Dendritic cell treated with granulocyte-macrophage colony-stimulating factor and Interleukin-4, amounts not matched to agents 40 ng/mL and 50 ng/mL, for 4 days (primary cell): ENCODE measurements at regions not wholly inside any gene's neighbourhood (a gene's known extent, or its start where the extent isn't known, plus 50 kb on each side); places are given as distances from the start of the nearest gene placed in this dataset.

Source experiments
- H3K27ac Mint-ChIP-seq: one replicate; pipeline ENCODE4 v1.8.0; 2022; ENCODE audit warnings: mild to moderate bottlenecking, mixed read lengths
- H3K27me3 Mint-ChIP-seq: one replicate; pipeline ENCODE4 v1.8.0; 2022; ENCODE audit warnings: mild to moderate bottlenecking, mixed read lengths
- H3K36me3 Mint-ChIP-seq: one replicate; pipeline ENCODE4 v1.8.0; 2022; ENCODE audit warnings: low read depth, mixed read lengths
- H3K4me1 Mint-ChIP-seq: one replicate; pipeline ENCODE4 v1.8.0; 2022; ENCODE audit warnings: low read depth, mixed read lengths
- H3K4me3 Mint-ChIP-seq: one replicate; pipeline ENCODE4 v1.8.0; 2022; ENCODE audit warnings: mild to moderate bottlenecking, moderate library complexity, mixed read lengths
- H3K9me3 Mint-ChIP-seq: one replicate; pipeline ENCODE4 v1.8.0; 2022; ENCODE audit warnings: mixed read lengths
- intact Hi-C: fragments of 100-400 bp; cut with micrococcal nuclease; formaldehyde crosslinking; loops from one replicate; pipeline ENCODE4 v1.15.0; 2022

- peaks cover 6% of the 10 kb centered on the region for H3K36me3 Mint-ChIP-seq
- no peak overlapping the region for H3K27ac Mint-ChIP-seq
- intact Hi-C loops, result no loop called here
- H3K9me3 Mint-ChIP-seq, result peaks cover 40% of the 10 kb centered on the region
- H3K4me3 Mint-ChIP-seq, result no peak overlapping the region
- H3K4me1 Mint-ChIP-seq, result peaks cover 18% of the 10 kb centered on the region
- peaks cover 2% of the 10 kb centered on the region for H3K27me3 Mint-ChIP-seq
Measured at GRCh38 chr1:157893686-157894085, 52.1 kb upstream of the CD5L start.

DNA sequence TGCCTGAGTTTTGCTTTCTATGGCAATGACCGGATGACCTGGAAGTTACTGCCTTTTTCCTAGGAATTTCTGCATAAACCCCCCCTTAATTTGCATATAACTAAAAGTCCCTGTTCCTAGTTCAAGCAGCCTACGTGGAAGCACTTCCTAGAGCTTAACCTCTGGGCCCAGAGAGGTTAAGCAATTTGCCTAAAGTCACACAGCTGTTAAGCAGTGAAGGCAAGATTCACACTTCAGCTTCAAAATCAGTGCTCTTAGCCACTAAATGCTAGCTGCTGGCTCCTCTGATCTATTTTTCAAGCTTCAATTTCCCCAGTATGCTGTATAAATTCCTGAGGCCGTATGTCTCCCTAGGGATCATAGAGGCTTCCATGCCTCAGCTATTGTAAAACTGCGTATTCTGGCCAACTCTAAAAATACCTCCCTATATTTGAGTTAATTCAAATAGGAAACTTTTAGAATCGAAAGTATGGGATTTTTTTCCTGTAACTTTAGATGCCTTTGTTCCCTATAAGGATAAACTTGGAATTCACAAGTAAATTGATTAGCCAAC, 53.1 kb upstream of the CD5L start:
- no peak overlapping the region for H3K27ac Mint-ChIP-seq
- no peak overlapping the region for H3K4me3 Mint-ChIP-seq
- H3K36me3 Mint-ChIP-seq, result peaks cover 6% of the 10 kb centered on the region
- peaks cover 37% of the 10 kb centered on the region for H3K9me3 Mint-ChIP-seq
- intact Hi-C loops, result no loop called here
- peaks cover 18% of the 10 kb centered on the region for H3K4me1 Mint-ChIP-seq
- peaks cover 2% of the 10 kb centered on the region for H3K27me3 Mint-ChIP-seq

GRCh38 chr1:157910270-157910669, 68.7 kb upstream of the CD5L start:
- H3K4me1 Mint-ChIP-seq, result no peaks in the 10 kb centered on the region
- peaks cover 17% of the 10 kb centered on the region for H3K27me3 Mint-ChIP-seq
- intact Hi-C loops, result no loop called here
- no peaks in the 10 kb centered on the region for H3K36me3 Mint-ChIP-seq
- H3K9me3 Mint-ChIP-seq, result peaks cover 9% of the 10 kb centered on the region
- no peak overlapping the region for H3K4me3 Mint-ChIP-seq
- no peak overlapping the region for H3K27ac Mint-ChIP-seq

DNA sequence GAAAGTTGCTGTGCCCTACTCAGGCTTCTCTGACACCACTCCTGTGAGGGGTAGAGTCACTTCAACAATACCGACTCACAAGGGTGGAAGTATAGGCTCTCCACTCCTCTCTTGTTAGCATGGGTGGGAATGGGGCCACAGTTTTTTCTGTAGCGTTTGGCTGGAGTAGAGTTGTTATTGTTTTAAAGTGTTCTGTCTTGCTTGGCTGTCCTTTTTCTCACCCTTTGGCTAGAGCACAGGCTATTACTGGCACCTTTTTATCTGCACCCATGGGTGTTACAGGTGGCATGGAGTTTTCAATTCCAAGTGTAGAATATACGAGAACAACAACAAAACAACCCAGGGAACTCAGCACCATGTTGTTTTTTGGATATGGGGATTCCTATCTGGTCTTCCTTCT, 74.3 kb upstream of the CD5L start:
- peaks cover 37% of the 10 kb centered on the region for H3K27me3 Mint-ChIP-seq
- peaks cover 3% of the 10 kb centered on the region for H3K4me1 Mint-ChIP-seq
- H3K27ac Mint-ChIP-seq, result no peak overlapping the region
- intact Hi-C loops, result no loop called here
- H3K9me3 Mint-ChIP-seq, result peaks cover 6% of the 10 kb centered on the region
- H3K36me3 Mint-ChIP-seq, result no peaks in the 10 kb centered on the region
- no peak overlapping the region for H3K4me3 Mint-ChIP-seq

DNA sequence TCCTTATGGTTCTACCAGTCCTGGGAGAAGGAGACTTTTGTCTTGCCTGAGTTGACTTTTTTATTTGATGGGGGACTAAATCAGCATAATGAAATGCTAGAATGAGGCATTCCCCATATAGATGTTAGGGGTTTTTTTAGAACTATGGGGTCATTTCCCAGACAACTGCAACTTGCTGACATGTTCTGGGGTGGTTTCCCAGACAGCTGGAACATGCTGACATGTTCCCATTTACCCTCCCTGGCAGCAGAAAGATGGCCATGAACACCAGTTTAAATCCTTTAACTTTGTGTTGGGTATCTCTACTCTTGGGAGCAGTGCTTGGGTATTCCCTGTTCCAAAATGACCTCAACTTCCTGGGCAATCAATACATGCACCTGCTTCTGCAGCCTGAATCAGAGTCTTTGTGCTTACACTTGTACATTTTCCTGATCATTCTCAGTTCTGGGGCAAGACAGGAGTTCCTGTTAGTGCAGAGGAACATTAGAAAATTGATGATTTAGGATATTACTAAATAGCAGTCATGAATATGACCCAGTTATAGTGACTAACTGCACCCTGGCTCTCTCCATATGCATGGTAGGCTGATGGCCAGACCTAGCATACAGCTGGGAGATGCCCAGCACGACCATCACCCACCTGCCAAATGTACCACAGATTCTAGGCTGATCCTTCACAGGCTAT, 75.4 kb upstream of the CD5L start:
- Mint-ChIP-seq H3K9me3 (no peaks in the 10 kb centered on the region), H3K27me3 (peaks cover 36% of the 10 kb centered on the region), H3K36me3 (no peaks in the 10 kb centered on the region)

DNA sequence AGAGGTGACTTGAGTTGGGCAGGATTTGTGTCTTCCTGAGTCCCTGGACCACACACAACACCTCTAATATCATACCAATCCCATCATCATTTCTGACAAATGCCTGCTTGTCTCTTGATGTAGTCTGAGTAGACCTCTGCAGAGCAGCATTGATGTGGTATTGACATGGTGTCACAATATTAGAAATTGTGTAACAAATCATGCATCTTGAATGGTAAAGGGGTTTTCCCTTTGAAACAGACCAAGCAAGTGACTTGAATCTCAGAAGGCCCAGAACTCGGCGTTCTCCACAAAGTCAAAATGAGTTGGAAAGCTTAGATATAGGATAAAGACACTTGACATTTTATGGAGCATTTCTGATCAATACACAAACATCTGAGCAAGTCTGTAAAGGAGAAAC, 72.7 kb upstream of the KIRREL1 start:
- Mint-ChIP-seq H3K36me3 (no peaks in the 10 kb centered on the region), H3K4me3 (no peak overlapping the region), H3K4me1 (peaks cover 12% of the 10 kb centered on the region), H3K9me3 (no peaks in the 10 kb centered on the region), H3K27ac (no peak overlapping the region), H3K27me3 (peaks cover 39% of the 10 kb centered on the region)
- intact Hi-C loops, result no loop called here

More for the DNA sequence above, 75.4 kb upstream of the CD5L start:
- no peak overlapping the region for H3K27ac Mint-ChIP-seq
- peaks cover 12% of the 10 kb centered on the region for H3K4me1 Mint-ChIP-seq
- H3K4me3 Mint-ChIP-seq, result no peak overlapping the region
- intact Hi-C loops, result no loop called here

DNA sequence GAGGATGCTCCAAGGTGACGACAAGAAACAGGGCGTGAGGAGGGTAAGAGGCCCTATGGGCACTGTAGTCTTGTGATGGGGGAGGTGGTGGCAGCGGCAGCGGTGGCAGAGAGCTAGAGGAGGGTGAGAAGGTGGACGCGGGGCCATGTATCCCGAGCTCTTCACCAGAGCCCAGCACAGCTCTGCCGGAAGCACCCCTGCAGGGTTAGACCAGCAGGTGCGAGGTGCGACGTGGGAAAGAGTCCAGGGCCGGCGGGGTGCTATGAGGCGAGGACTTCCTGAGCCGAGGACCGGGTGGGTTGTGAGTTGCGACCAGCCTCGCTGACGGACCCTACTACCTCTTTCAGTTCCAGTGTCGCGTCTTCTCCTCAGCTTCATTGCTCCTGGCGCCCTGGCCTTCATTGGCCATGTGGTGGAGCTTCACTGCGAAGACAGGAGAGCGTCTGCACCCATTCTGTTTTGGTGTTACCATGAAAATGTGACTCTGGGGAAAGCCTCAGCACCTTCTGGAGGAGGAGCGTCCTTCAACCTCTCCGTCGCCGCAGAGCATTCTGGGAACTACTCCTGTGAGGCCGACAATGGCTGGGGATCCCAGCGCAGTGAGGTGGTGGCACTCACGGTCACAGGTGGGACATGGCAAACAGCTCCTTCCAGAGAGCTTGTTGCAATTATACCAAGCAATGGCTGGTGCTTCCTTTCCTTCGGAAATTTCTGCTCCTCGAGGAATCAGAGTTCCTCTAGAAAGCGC, 67.9 kb upstream of the KIRREL1 start:
- Mint-ChIP-seq H3K4me3 (no peak overlapping the region), H3K27ac (no peak overlapping the region), H3K4me1 (peaks cover 16% of the 10 kb centered on the region), H3K36me3 (no peaks in the 10 kb centered on the region), H3K27me3 (peaks cover 14% of the 10 kb centered on the region), H3K9me3 (no peaks in the 10 kb centered on the region)
- intact Hi-C loops, result no loop called here

GRCh38 chr1:157932069-157932468, 61.4 kb upstream of the KIRREL1 start:
- Mint-ChIP-seq H3K4me1 (peaks cover under 1% of the 10 kb centered on the region), H3K36me3 (no peaks in the 10 kb centered on the region), H3K4me3 (no peak overlapping the region), H3K27ac (no peak overlapping the region), H3K9me3 (no peaks in the 10 kb centered on the region), H3K27me3 (peaks cover 3% of the 10 kb centered on the region)
- intact Hi-C loops, result no loop called here

DNA sequence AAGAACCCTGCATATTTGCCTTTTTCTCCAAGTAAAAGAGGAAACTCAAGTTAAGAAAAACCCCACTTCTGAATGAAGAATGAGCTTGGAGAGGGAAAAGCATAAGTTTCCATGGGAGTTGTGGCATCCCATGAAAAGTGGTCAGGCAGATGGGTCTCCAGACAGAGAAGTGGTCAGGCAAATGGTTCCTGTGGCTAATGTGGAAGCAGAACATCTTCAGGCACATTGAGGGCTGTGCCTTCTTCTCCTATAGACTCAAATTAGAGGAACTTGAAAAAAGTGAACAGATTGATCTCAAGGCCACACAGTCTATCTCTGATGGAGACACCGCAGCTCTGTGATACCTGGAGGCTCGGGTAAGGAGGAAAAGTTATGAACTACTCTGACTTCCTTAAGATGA, 55.7 kb upstream of the KIRREL1 start:
- Mint-ChIP-seq H3K27me3 (peaks cover 7% of the 10 kb centered on the region), H3K27ac (no peak overlapping the region), H3K4me1 (peaks cover 41% of the 10 kb centered on the region), H3K36me3 (no peaks in the 10 kb centered on the region), H3K4me3 (no peak overlapping the region), H3K9me3 (no peaks in the 10 kb centered on the region)
- intact Hi-C loops, result no loop called here

DNA sequence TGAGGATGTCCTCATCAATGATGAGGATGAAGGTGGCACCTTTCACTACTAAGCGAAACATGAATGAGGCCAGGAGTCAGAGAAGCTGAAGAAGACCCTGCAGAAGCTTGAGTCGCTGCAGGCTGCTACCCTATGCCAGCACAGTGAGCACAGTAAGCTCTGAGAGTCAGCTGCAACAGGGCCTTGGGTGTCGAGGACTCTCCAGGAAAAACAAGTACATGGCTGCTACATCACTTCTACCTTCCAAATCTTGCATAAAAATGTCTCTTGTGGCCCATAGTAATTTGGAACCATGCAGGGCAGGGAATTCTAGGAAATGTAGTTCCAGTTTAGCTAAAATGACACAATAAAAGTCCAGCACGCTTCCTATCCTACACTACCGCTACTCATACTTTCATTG, 51.5 kb upstream of the KIRREL1 start:
- no peak overlapping the region for H3K27ac Mint-ChIP-seq
- H3K36me3 Mint-ChIP-seq, result no peaks in the 10 kb centered on the region
- no peak overlapping the region for H3K4me3 Mint-ChIP-seq
- H3K27me3 Mint-ChIP-seq, result peaks cover 4% of the 10 kb centered on the region
- intact Hi-C loops, result no loop called here
- H3K4me1 Mint-ChIP-seq, result peaks cover 77% of the 10 kb centered on the region
- H3K9me3 Mint-ChIP-seq, result no peaks in the 10 kb centered on the region
